H4 (cell line): ENCODE measurements at regions not wholly inside any gene's neighbourhood (a gene's known extent, or its start where the extent isn't known, plus 50 kb on each side); places are given as distances from the start of the nearest gene placed in this dataset.
"Not testable (repeated sequence)": the region's sequence is repeated elsewhere in the genome, so short reads cannot be mapped to it uniquely, and the experiment has no call there.

ENCODE experiments used
- DNase-seq: peaks from one replicate; pipeline ENCODE4 v3.0.0-alpha.2; 2015; ENCODE audit warnings: low spot score

- no peak for DNase-seq
Observed at GRCh38 chr10:30197186-30197585, 137.8 kb upstream of the JCAD start.

GRCh38 chr10:30196559-30196958 is 137.2 kb upstream of the JCAD start:
- DNase-seq, result not testable (repeated sequence)

- DNase-seq, result no peak
Observed at GRCh38 chr10:30192846-30193608, 133.6 kb upstream of the JCAD start.

GRCh38 chr10:30190577-30191552 is 131.5 kb upstream of the JCAD start:
- DNase-seq, result no peak

GRCh38 chr10:30189238-30189580 is 129.8 kb upstream of the JCAD start:
- peak; percentile 35 for DNase-seq

GRCh38 chr10:30188556-30189237 is 129.3 kb upstream of the JCAD start:
- peak; percentile 27 for DNase-seq

- DNase-seq, result no peak
Observed at GRCh38 chr10:30188101-30188500, 128.7 kb upstream of the JCAD start.

- DNase-seq, result no peak
Observed at GRCh38 chr10:30187010-30187409, 127.6 kb upstream of the JCAD start.

- no peak for DNase-seq
Observed at GRCh38 chr10:30186371-30186875, 127.0 kb upstream of the JCAD start.

- DNase-seq, result peak; percentile 25
Observed at GRCh38 chr10:30185916-30186315, 126.5 kb upstream of the JCAD start.

GRCh38 chr10:30185341-30185740 is 126.0 kb upstream of the JCAD start:
- DNase-seq, result no peak

GRCh38 chr10:30184397-30185033 is 125.1 kb upstream of the JCAD start:
- no peak for DNase-seq

GRCh38 chr10:30183055-30183402 is 123.6 kb upstream of the JCAD start:
- DNase-seq, result no peak

GRCh38 chr10:30182191-30183054 is 123.0 kb upstream of the JCAD start:
- DNase-seq, result peak; percentile 29

GRCh38 chr10:30178356-30178964 is 119.1 kb upstream of the JCAD start:
- no peak for DNase-seq

GRCh38 chr10:30176776-30177533 is 117.6 kb upstream of the JCAD start:
- no peak for DNase-seq

GRCh38 chr10:30176182-30176581 is 116.8 kb upstream of the JCAD start:
- DNase-seq, result no peak

GRCh38 chr10:30172673-30173072 is 113.3 kb upstream of the JCAD start:
- no peak for DNase-seq

- DNase-seq, result no peak
Observed at GRCh38 chr10:30172091-30172490, 112.7 kb upstream of the JCAD start.

GRCh38 chr10:30171601-30172000 is 112.2 kb upstream of the JCAD start:
- no peak for DNase-seq
